ENCODE measurements at regions not wholly inside any gene's neighbourhood (a gene's known extent, or its start where the extent isn't known, plus 50 kb on each side); places are given as distances from the start of the nearest gene placed in this dataset.

GRCh38 chr15:93706495-93707292, 524.7 kb upstream of the MCTP2 start:
- no peak for DNase-seq

- DNase-seq, result no peak
Measured at GRCh38 chr15:93705753-93706455, 525.5 kb upstream of the MCTP2 start.

- DNase-seq, result no peak
Measured at GRCh38 chr15:93703092-93703739, 528.1 kb upstream of the MCTP2 start.

- DNase-seq, result no peak
Measured at GRCh38 chr15:93700051-93700450, 531.3 kb upstream of the MCTP2 start.

GRCh38 chr15:93694033-93694432, 537.3 kb upstream of the MCTP2 start:
- DNase-seq, result no peak

- no peak for DNase-seq
Measured at GRCh38 chr15:93683651-93684050, 547.7 kb upstream of the MCTP2 start.

GRCh38 chr15:93671387-93671943, 559.9 kb upstream of the MCTP2 start:
- DNase-seq, result no peak

- DNase-seq, result no peak
Measured at GRCh38 chr15:93670931-93671330, 560.4 kb upstream of the MCTP2 start.

- no peak for DNase-seq
Measured at GRCh38 chr15:93664213-93664956, 567.0 kb upstream of the MCTP2 start.

- no peak for DNase-seq
Measured at GRCh38 chr15:93662162-93662885, 569.0 kb upstream of the MCTP2 start.

- no peak for DNase-seq
Measured at GRCh38 chr15:93658026-93658816, 569.2 kb upstream of the RGMA start.

- DNase-seq, result no peak
Measured at GRCh38 chr15:93656041-93656440, 567.0 kb upstream of the RGMA start.

GRCh38 chr15:93649691-93650235, 560.8 kb upstream of the RGMA start:
- no peak for DNase-seq

- no peak for DNase-seq
Measured at GRCh38 chr15:93646193-93646592, 557.2 kb upstream of the RGMA start.

- no peak for DNase-seq
Measured at GRCh38 chr15:93645594-93645993, 556.6 kb upstream of the RGMA start.

GRCh38 chr15:93644595-93644994, 555.6 kb upstream of the RGMA start:
- DNase-seq, result no peak

GRCh38 chr15:93640411-93640962, 551.5 kb upstream of the RGMA start:
- DNase-seq, result no peak

- no peak for DNase-seq
Measured at GRCh38 chr15:93631958-93632618, 543.1 kb upstream of the RGMA start.

- no peak for DNase-seq
Measured at GRCh38 chr15:93619597-93619996, 530.6 kb upstream of the RGMA start.

GRCh38 chr15:93617443-93617842, 528.4 kb upstream of the RGMA start:
- no peak for DNase-seq

Data from activated T-cell treated with anti-CD3 and anti-CD28 coated beads, Interleukin-2, amount 50 U/mL, for 48 hours (primary cell).